B cell (primary cell): ENCODE measurements at regions not wholly inside any gene's neighbourhood (a gene's known extent, or its start where the extent isn't known, plus 50 kb on each side); places are given as distances from the start of the nearest gene placed in this dataset.

ENCODE experiments used
- ATAC-seq: fragments of 200-7000 bp; cut with Tn5 transposase; one replicate; pipeline ENCODE4 v1.10.0; 2021; ENCODE audit warnings: low read depth, mild to moderate bottlenecking, moderate number of reproducible peaks, moderate library complexity
- CTCF ChIA-PET: fragments of 350-600 bp; sonication (Branson Sonifier 250); formaldehyde crosslinking; loops from one replicate; lab custom pipeline; 2021; ENCODE audit warnings: antibody characterized with exemption, inconsistent platforms; lab: Charles Lee
- POLR2A ChIA-PET: fragments of 350-600 bp; sonication (Branson Sonifier 250); formaldehyde crosslinking; loops from one replicate; lab custom pipeline; 2021; ENCODE audit warnings: antibody characterized with exemption; lab: Charles Lee
- DNase-seq: peaks from one replicate; pipeline ENCODE4 v3.0.0; 2013
- H2AFZ ChIP-seq: 2 replicates; pipeline ENCODE4 v1.6.1; 2012; ENCODE audit warnings: mild to moderate bottlenecking, low read depth, low read length; ENCODE audit not compliant: insufficient read depth, poor library complexity, severe bottlenecking
- H3K27ac ChIP-seq, 2 donors: 1 replicate in 1 of 2; 2 replicates in 1 of 2; pipeline ENCODE4 v1.5.1; 2012 to 2013; ENCODE audit warnings: low read length in 2 of 2, mild to moderate bottlenecking in 2 of 2, moderate library complexity in 1 of 2
- H3K27me3 ChIP-seq, 4 experiments: fragments of 200-600 bp in 1 of 4; sonication (generic) in 1 of 4; replicated peaks in 1 of 4; 1 replicate in 2 of 4; 2 replicates in 2 of 4; pipeline versions ENCODE4 v1.6.1 to v1.7.0; 2013 to 2016; ENCODE audit warnings: low read length in 3 of 4, mild to moderate bottlenecking in 2 of 4, mixed read lengths in 1 of 4, moderate library complexity in 1 of 4; ENCODE audit not compliant: insufficient read depth in 4 of 4, control insufficient read depth in 3 of 4; ENCODE audit errors: control extremely low read depth in 1 of 4
- H3K36me3 ChIP-seq, 2 experiments: replicated peaks in 1 of 2; 1 replicate in 1 of 2; 2 replicates in 1 of 2; pipeline versions ENCODE4 v1.6.1 to v1.7.1; 2013; ENCODE audit warnings: low read length in 1 of 2; ENCODE audit not compliant: insufficient read depth in 2 of 2, control insufficient read depth in 1 of 2; ENCODE audit errors: control extremely low read depth in 1 of 2, extremely low read depth in 1 of 2
- H3K4me1 ChIP-seq, 2 donors: fragments of 200-600 bp in 1 of 2; sonication (generic) in 1 of 2; 1 replicate in 1 of 2; 2 replicates in 1 of 2; pipeline versions ENCODE4 v1.5.1 to v1.6.1; 2013 to 2017; ENCODE audit warnings: low read length in 2 of 2; ENCODE audit not compliant: control insufficient read depth in 2 of 2, insufficient read depth in 2 of 2
- H3K4me2 ChIP-seq: replicated peaks from 2 replicates; pipeline ENCODE3; 2012; ENCODE audit warnings: mild to moderate bottlenecking, low read depth, low read length; ENCODE audit not compliant: poor library complexity, severe bottlenecking
- H3K4me3 ChIP-seq, 5 experiments: fragments of 200-600 bp in 1 of 5; sonication (generic) in 1 of 5; 1 replicate in 3 of 5; 2 replicates in 2 of 5; pipeline versions ENCODE4 v1.5.1 to v1.7.0; 2011 to 2016; ENCODE audit warnings: low read length in 4 of 5, mild to moderate bottlenecking in 4 of 5, low read depth in 2 of 5, control low read depth in 1 of 5, moderate library complexity in 1 of 5; ENCODE audit not compliant: insufficient read depth in 1 of 5; ENCODE audit errors: control extremely low read depth in 1 of 5, extremely low read depth in 1 of 5
- H3K79me2 ChIP-seq: fragments of 200-600 bp; sonication (generic); one replicate; pipeline ENCODE4 v1.6.0; 2016; ENCODE audit warnings: low read length; ENCODE audit not compliant: control insufficient read depth, insufficient read depth
- H3K9ac ChIP-seq: fragments of 200-600 bp; sonication (generic); 2 replicates; pipeline ENCODE4 v1.6.1; 2017; ENCODE audit warnings: mild to moderate bottlenecking, low read length, moderate library complexity
- H3K9me3 ChIP-seq, 3 donors: one replicate each; pipeline versions ENCODE4 v1.6.1 to v1.7.1; 2013; ENCODE audit warnings: low read length in 2 of 3; ENCODE audit not compliant: control insufficient read depth in 2 of 3, insufficient read depth in 1 of 3; ENCODE audit errors: control extremely low read depth in 1 of 3
- H4K20me1 ChIP-seq: 2 replicates; pipeline ENCODE4 v1.6.0; 2012; ENCODE audit warnings: mild to moderate bottlenecking, low read length; ENCODE audit not compliant: insufficient read depth, control insufficient read depth, poor library complexity, severe bottlenecking
- H3K27ac Mint-ChIP-seq: one replicate; pipeline ENCODE4 v1.8.0; 2021; ENCODE audit warnings: mixed read lengths
- H3K27me3 Mint-ChIP-seq: one replicate; pipeline ENCODE4 v1.8.0; 2021; ENCODE audit warnings: mixed read lengths
- H3K4me1 Mint-ChIP-seq: one replicate; pipeline ENCODE4 v1.8.0; 2021; ENCODE audit warnings: mixed read lengths
- H3K4me3 Mint-ChIP-seq: one replicate; pipeline ENCODE4 v1.8.0; 2021; ENCODE audit warnings: mixed read lengths
- H3K9me3 Mint-ChIP-seq: one replicate; pipeline ENCODE4 v1.8.0; 2022; ENCODE audit warnings: mixed read lengths; ENCODE audit not compliant: insufficient read depth
- CTCF ChIP-seq: fragments of 200-600 bp; IDR thresholded peaks from one replicate; pipeline ENCODE4 v1.8.0; 2022; ENCODE audit warnings: antibody characterized with exemption, mild to moderate bottlenecking
- EZH2 ChIP-seq: IDR thresholded peaks from 2 replicates; pipeline ENCODE4 v1.6.1; 2012; ENCODE audit warnings: borderline replicate concordance, low read depth, mild to moderate bottlenecking, moderate library complexity, low read length; ENCODE audit not compliant: insufficient read depth, poor library complexity, severe bottlenecking
- WGBS: methylation state at CpG from one replicate; pipeline ENCODE4 v1.1.5; 2013; ENCODE audit warnings: missing lambda C conversion rate; ENCODE audit not compliant: insufficient coverage; 5-methylcytosine and 5-hydroxymethylcytosine counted together
- intact Hi-C: fragments of 100-400 bp; cut with micrococcal nuclease; formaldehyde crosslinking; loops from one replicate; pipeline ENCODE4 v1.10.0; 2022

- no peak overlapping the region for H3K27ac ChIP-seq
- H3K9me3 Mint-ChIP-seq, result peaks cover 2% of the 10 kb centered on the region
- H3K9me3 ChIP-seq, result peaks cover 0 to 7% (median 0%) of the 10 kb centered on the region in 3 donors
- intact Hi-C loops, result no loop called here
- no peaks in the 10 kb centered on the region for H3K4me1 ChIP-seq
- no peak for ATAC-seq
- H3K27me3 ChIP-seq, result no peaks in the 10 kb centered on the region
- ChIA-PET CTCF (no interaction called here), POLR2A (no interaction called here)
- WGBS, result 81% methylated on average over 5 of the region's 8 CpGs
- H4K20me1 ChIP-seq, result no peaks in the 10 kb centered on the region
- H3K4me3 Mint-ChIP-seq, result no peak overlapping the region
- H3K4me2 ChIP-seq, result no peak overlapping the region
- H3K4me1 Mint-ChIP-seq, result no peaks in the 10 kb centered on the region
- H3K36me3 ChIP-seq, result no peaks in the 10 kb centered on the region
- no peak overlapping the region for H3K9ac ChIP-seq
- H3K27me3 Mint-ChIP-seq, result no peaks in the 10 kb centered on the region
- no peaks in the 10 kb centered on the region for H3K79me2 ChIP-seq
- no peak for TF ChIP-seq EZH2
- no peak for TF ChIP-seq CTCF
- no peak overlapping the region for H2AFZ ChIP-seq
- H3K27ac Mint-ChIP-seq, result no peak overlapping the region
- no peak for DNase-seq
- H3K4me3 ChIP-seq, result no peak overlapping the region
Measured at GRCh38 chr10:129116371-129116770, 350.7 kb upstream of the MGMT start.

- intact Hi-C loops, result no loop called here
- Mint-ChIP-seq H3K27me3 (no peaks in the 10 kb centered on the region), H3K9me3 (peaks cover under 1% of the 10 kb centered on the region), H3K4me3 (no peak overlapping the region), H3K27ac (no peak overlapping the region), H3K4me1 (no peaks in the 10 kb centered on the region)
- Histone ChIP-seq H3K9ac (no peak overlapping the region), H2AFZ (no peak overlapping the region), H3K36me3 (no peaks in the 10 kb centered on the region), H4K20me1 (no peaks in the 10 kb centered on the region), H3K27me3 (no peaks in the 10 kb centered on the region), H3K9me3 (peaks cover 0 to 3% (median 0%) of the 10 kb centered on the region in 3 donors), H3K4me3 (no peak overlapping the region), H3K79me2 (no peaks in the 10 kb centered on the region), H3K4me1 (no peaks in the 10 kb centered on the region), H3K4me2 (no peak overlapping the region), H3K27ac (no peak overlapping the region)
- CTCF ChIA-PET, result no interaction called here
- DNase-seq (no peak), ATAC-seq (no peak)
- WGBS, result no CpG with 5 or more reads among the region's 2 CpGs
- POLR2A ChIA-PET, result no interaction called here
- TF ChIP-seq EZH2, result no peak
- TF ChIP-seq CTCF, result no peak
Measured at GRCh38 chr10:129120441-129120840, 346.6 kb upstream of the MGMT start.
